ENCODE measurements at regions not wholly inside any gene's neighbourhood (a gene's known extent, or its start where the extent isn't known, plus 50 kb on each side); places are given as distances from the start of the nearest gene placed in this dataset.

GRCh38 chr14:96649327-96649601 lies 147.1 kb downstream of the PAPOLA start:
- no peaks in the 10 kb centered on the region for H3K4me1 ChIP-seq (ENCODE audit: control insufficient read depth, insufficient read depth, low read length)
- no peak overlapping the region for H3K4me3 ChIP-seq (ENCODE audit: low read length)
- no peak overlapping the region for H3K27ac ChIP-seq (ENCODE audit: low read depth, low read length)
- H3K36me3 ChIP-seq (ENCODE audit: control insufficient read depth, insufficient read depth, low read length): no peaks in the 10 kb centered on the region
- no peak overlapping the region for H3K9ac ChIP-seq (ENCODE audit: low read length)
- peaks cover 3% of the 10 kb centered on the region for H3K27me3 ChIP-seq (ENCODE audit: control insufficient read depth, insufficient read depth, low read length)

- H3K27me3 ChIP-seq (ENCODE audit: control insufficient read depth, insufficient read depth, low read length): peaks cover 3% of the 10 kb centered on the region
- H3K9ac ChIP-seq (ENCODE audit: low read length): no peak overlapping the region
- no peak overlapping the region for H3K27ac ChIP-seq (ENCODE audit: low read depth, low read length)
- H3K4me1 ChIP-seq (ENCODE audit: control insufficient read depth, insufficient read depth, low read length): no peaks in the 10 kb centered on the region
- H3K36me3 ChIP-seq (ENCODE audit: control insufficient read depth, insufficient read depth, low read length): no peaks in the 10 kb centered on the region
- H3K4me3 ChIP-seq (ENCODE audit: low read length): no peak overlapping the region
These were observed 143.6 kb upstream of the VRK1 start for GRCh38 chr14:96653597-96653996.

- Histone ChIP-seq H3K4me1 (ENCODE audit: control insufficient read depth, insufficient read depth, low read length) (no peaks in the 10 kb centered on the region), H3K4me3 (ENCODE audit: low read length) (no peak overlapping the region), H3K9ac (ENCODE audit: low read length) (no peak overlapping the region), H3K27ac (ENCODE audit: low read depth, low read length) (no peak overlapping the region), H3K27me3 (ENCODE audit: control insufficient read depth, insufficient read depth, low read length) (no peaks in the 10 kb centered on the region), H3K36me3 (ENCODE audit: control insufficient read depth, insufficient read depth, low read length) (no peaks in the 10 kb centered on the region)
These were observed 138.6 kb upstream of the VRK1 start for GRCh38 chr14:96658611-96659010.

- Histone ChIP-seq H3K9ac (ENCODE audit: low read length) (no peak overlapping the region), H3K4me3 (ENCODE audit: low read length) (no peak overlapping the region)
These were observed 137.1 kb upstream of the VRK1 start for GRCh38 chr14:96660123-96660522.

GRCh38 chr14:96660667-96661066 lies 136.5 kb upstream of the VRK1 start:
- Histone ChIP-seq H3K4me1 (ENCODE audit: control insufficient read depth, insufficient read depth, low read length) (no peaks in the 10 kb centered on the region), H3K27ac (ENCODE audit: low read depth, low read length) (no peak overlapping the region), H3K36me3 (ENCODE audit: control insufficient read depth, insufficient read depth, low read length) (no peaks in the 10 kb centered on the region), H3K9ac (ENCODE audit: low read length) (no peak overlapping the region), H3K4me3 (ENCODE audit: low read length) (no peak overlapping the region), H3K27me3 (ENCODE audit: control insufficient read depth, insufficient read depth, low read length) (no peaks in the 10 kb centered on the region)

More at GRCh38 chr14:96660123-96660522, 137.1 kb upstream of the VRK1 start:
- H3K27me3 ChIP-seq (ENCODE audit: control insufficient read depth, insufficient read depth, low read length): no peaks in the 10 kb centered on the region
- H3K27ac ChIP-seq (ENCODE audit: low read depth, low read length): no peak overlapping the region
- H3K36me3 ChIP-seq (ENCODE audit: control insufficient read depth, insufficient read depth, low read length): no peaks in the 10 kb centered on the region
- no peaks in the 10 kb centered on the region for H3K4me1 ChIP-seq (ENCODE audit: control insufficient read depth, insufficient read depth, low read length)

- Histone ChIP-seq H3K27ac (ENCODE audit: low read depth, low read length) (no peak overlapping the region), H3K4me3 (ENCODE audit: low read length) (no peak overlapping the region), H3K36me3 (ENCODE audit: control insufficient read depth, insufficient read depth, low read length) (no peaks in the 10 kb centered on the region), H3K9ac (ENCODE audit: low read length) (no peak overlapping the region), H3K27me3 (ENCODE audit: control insufficient read depth, insufficient read depth, low read length) (no peaks in the 10 kb centered on the region), H3K4me1 (ENCODE audit: control insufficient read depth, insufficient read depth, low read length) (no peaks in the 10 kb centered on the region)
These were observed 135.8 kb upstream of the VRK1 start for GRCh38 chr14:96661244-96661969.

- Histone ChIP-seq H3K4me1 (ENCODE audit: control insufficient read depth, insufficient read depth, low read length) (no peaks in the 10 kb centered on the region), H3K36me3 (ENCODE audit: control insufficient read depth, insufficient read depth, low read length) (no peaks in the 10 kb centered on the region), H3K9ac (ENCODE audit: low read length) (no peak overlapping the region), H3K4me3 (ENCODE audit: low read length) (no peak overlapping the region), H3K27ac (ENCODE audit: low read depth, low read length) (no peak overlapping the region), H3K27me3 (ENCODE audit: control insufficient read depth, insufficient read depth, low read length) (no peaks in the 10 kb centered on the region)
These were observed 134.8 kb upstream of the VRK1 start for GRCh38 chr14:96662116-96662970.

- Histone ChIP-seq H3K4me1 (ENCODE audit: control insufficient read depth, insufficient read depth, low read length) (no peaks in the 10 kb centered on the region), H3K9ac (ENCODE audit: low read length) (no peak overlapping the region), H3K4me3 (ENCODE audit: low read length) (no peak overlapping the region), H3K27me3 (ENCODE audit: control insufficient read depth, insufficient read depth, low read length) (no peaks in the 10 kb centered on the region), H3K36me3 (ENCODE audit: control insufficient read depth, insufficient read depth, low read length) (no peaks in the 10 kb centered on the region), H3K27ac (ENCODE audit: low read depth, low read length) (no peak overlapping the region)
These were observed 134.1 kb upstream of the VRK1 start for GRCh38 chr14:96663076-96663475.

- Histone ChIP-seq H3K9ac (ENCODE audit: low read length) (no peak overlapping the region), H3K4me3 (ENCODE audit: low read length) (no peak overlapping the region), H3K27me3 (ENCODE audit: control insufficient read depth, insufficient read depth, low read length) (no peaks in the 10 kb centered on the region), H3K36me3 (ENCODE audit: control insufficient read depth, insufficient read depth, low read length) (no peaks in the 10 kb centered on the region), H3K4me1 (ENCODE audit: control insufficient read depth, insufficient read depth, low read length) (no peaks in the 10 kb centered on the region), H3K27ac (ENCODE audit: low read depth, low read length) (no peak overlapping the region)
These were observed 133.6 kb upstream of the VRK1 start for GRCh38 chr14:96663491-96664067.

- Histone ChIP-seq H3K27me3 (ENCODE audit: control insufficient read depth, insufficient read depth, low read length) (no peaks in the 10 kb centered on the region), H3K4me1 (ENCODE audit: control insufficient read depth, insufficient read depth, low read length) (no peaks in the 10 kb centered on the region), H3K27ac (ENCODE audit: low read depth, low read length) (no peak overlapping the region), H3K36me3 (ENCODE audit: control insufficient read depth, insufficient read depth, low read length) (no peaks in the 10 kb centered on the region), H3K4me3 (ENCODE audit: low read length) (no peak overlapping the region), H3K9ac (ENCODE audit: low read length) (no peak overlapping the region)
These were observed 131.1 kb upstream of the VRK1 start for GRCh38 chr14:96666088-96666487.

- H3K4me3 ChIP-seq (ENCODE audit: low read length): no peak overlapping the region
- H3K27ac ChIP-seq (ENCODE audit: low read depth, low read length): no peak overlapping the region
- no peaks in the 10 kb centered on the region for H3K27me3 ChIP-seq (ENCODE audit: control insufficient read depth, insufficient read depth, low read length)
- H3K9ac ChIP-seq (ENCODE audit: low read length): no peak overlapping the region
- no peaks in the 10 kb centered on the region for H3K4me1 ChIP-seq (ENCODE audit: control insufficient read depth, insufficient read depth, low read length)
- H3K36me3 ChIP-seq (ENCODE audit: control insufficient read depth, insufficient read depth, low read length): no peaks in the 10 kb centered on the region
These were observed 126.8 kb upstream of the VRK1 start for GRCh38 chr14:96670391-96670790.

GRCh38 chr14:96671218-96671617 lies 126.0 kb upstream of the VRK1 start:
- Histone ChIP-seq H3K36me3 (ENCODE audit: control insufficient read depth, insufficient read depth, low read length) (no peaks in the 10 kb centered on the region), H3K9ac (ENCODE audit: low read length) (no peak overlapping the region), H3K27me3 (ENCODE audit: control insufficient read depth, insufficient read depth, low read length) (no peaks in the 10 kb centered on the region), H3K4me1 (ENCODE audit: control insufficient read depth, insufficient read depth, low read length) (no peaks in the 10 kb centered on the region), H3K4me3 (ENCODE audit: low read length) (no peak overlapping the region), H3K27ac (ENCODE audit: low read depth, low read length) (no peak overlapping the region)
